NCI-H1930 (cell line): ENCODE measurements at regions not wholly inside any gene's neighbourhood (a gene's known extent, or its start where the extent isn't known, plus 50 kb on each side); places are given as distances from the start of the nearest gene placed in this dataset.

Experiments used
- DNase-seq, 2 experiments: peaks; one replicate each; lab custom pipeline; 2025; lab: John Stamatoyannopoulos, UW

DNA sequence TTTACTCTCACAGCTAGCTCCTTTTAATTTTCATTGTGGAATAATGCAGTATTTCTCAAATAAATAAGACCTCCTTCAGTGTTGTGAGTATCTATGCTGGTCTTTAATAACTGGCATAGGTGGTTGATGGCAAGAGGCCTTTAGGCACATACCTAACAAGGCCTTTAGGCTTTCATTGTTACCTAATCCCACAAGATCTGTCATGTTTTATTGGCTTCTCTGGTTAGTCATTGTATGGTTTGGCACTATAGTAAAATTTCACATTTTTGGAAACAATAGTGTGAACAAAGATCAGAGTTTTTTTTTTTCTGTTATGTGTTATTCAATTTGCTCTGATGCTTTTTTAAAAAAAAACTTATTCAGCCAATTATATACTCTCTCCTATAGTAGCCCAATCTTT is 89.8 kb upstream of the NEUROD1 start:
- no peak for DNase-seq

DNA sequence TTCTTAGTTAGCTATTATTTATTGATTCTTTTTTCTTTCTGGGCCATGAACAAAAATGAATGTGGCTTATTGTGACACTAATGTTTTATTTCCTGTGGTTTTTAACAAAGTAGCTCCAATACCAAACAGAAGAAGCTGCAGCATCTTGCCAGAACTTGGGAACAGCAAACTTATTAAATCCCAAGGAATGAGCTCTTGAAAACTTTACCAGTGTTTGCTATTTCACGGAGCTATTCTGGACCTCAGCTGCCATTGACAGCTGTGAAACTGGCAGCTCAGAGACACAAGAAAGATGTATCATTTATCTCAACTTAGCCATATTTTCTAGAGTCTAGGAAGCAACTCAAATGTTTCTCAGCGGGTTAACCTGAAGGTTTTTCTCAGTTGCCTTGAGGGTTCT is 91.0 kb upstream of the NEUROD1 start:
- no peak for DNase-seq

DNA sequence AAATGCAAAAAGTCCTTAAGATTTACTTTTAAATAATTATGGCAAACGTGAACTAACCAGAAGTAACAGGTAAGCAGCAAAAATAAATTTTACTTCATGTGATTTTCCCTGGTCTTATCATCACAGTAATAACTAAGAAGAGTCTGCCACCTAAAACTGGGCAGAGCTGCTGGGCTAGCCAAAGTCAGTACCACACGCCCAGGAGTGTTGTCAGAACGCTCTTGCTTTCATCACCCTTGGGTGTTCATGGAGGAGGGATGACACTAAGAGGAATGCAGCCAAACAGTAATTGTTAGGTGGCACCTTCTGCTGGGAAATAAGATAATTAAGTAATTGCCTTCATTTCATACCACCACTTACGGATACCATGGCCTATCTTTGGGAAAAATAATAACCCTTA is 92.0 kb upstream of the NEUROD1 start:
- no peak for DNase-seq

DNA sequence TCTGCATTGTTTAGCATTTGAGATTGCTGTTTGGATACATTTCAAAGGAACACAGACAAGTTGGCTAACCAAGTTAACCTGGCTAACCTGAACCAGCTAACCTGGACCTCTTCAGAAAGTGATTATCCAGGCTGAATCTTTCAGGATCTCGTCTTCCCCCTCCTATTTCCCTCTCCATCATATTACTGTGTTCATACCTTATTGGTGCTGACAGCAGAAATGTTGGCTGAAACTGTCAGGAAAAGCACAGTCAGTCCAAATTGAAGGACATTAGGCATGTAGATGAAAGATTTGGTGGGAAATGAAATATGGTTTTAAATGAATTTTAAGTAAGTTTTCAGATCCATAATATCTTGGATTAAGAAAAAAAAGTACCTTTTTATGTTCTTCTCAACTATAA is 92.5 kb upstream of the NEUROD1 start:
- DNase-seq: no peak

DNA sequence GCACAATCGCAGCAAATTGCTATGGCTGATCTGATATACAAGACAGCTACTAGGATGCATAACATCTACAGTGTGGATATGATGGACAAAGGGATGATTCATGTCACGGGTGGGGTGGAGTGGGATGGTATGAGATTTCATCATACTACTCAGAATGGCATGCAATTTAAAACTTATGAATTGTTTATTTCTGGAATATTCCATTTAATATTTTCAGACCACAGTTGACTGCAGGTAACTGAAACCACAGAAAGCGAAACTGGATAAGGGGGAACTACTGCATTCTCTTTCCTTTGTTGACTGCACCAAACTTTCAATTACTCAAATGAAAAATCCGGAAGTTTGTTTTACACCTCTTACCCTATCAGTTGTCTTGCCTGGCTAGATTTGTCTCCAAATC is 94.4 kb upstream of the NEUROD1 start:
- no peak for DNase-seq

DNA sequence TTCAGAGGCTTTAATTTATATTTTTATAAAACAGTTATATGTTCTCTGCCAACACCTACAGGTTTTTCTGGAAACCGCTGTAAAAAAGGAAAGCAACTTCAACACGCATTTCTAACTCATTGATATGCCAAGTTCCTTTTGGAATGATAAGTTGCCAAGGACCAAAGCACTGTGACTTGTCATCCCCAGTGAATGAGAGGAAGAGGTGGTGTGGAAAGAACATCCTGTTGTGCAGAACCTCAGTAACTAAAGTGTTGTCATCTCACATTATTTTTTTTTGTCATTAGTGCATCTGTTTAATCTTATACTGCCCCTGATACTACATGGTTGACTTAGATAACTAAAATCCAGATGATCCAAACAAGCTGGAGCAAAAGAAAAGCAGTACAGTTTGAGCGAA is 96.0 kb upstream of the NEUROD1 start:
- DNase-seq: no peak

DNA sequence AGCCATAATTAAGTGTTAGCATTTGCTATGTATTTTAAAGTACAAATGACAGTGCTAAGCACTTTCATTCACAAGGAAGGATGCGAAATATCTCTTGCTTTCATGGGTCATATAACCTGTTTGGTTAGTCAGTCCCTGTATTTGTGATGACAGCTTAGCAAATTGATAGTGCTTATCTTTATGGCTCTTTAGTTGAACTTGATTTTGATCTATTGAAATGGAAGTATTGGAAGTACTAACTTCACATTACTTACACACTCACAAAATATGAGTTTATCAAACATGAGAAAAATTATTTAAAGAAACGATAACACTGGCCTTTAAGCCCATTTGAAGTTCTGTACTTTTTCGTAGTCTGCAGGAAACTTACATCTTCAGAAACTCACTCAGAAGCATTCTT is 97.4 kb upstream of the NEUROD1 start:
- no peak for DNase-seq

DNA sequence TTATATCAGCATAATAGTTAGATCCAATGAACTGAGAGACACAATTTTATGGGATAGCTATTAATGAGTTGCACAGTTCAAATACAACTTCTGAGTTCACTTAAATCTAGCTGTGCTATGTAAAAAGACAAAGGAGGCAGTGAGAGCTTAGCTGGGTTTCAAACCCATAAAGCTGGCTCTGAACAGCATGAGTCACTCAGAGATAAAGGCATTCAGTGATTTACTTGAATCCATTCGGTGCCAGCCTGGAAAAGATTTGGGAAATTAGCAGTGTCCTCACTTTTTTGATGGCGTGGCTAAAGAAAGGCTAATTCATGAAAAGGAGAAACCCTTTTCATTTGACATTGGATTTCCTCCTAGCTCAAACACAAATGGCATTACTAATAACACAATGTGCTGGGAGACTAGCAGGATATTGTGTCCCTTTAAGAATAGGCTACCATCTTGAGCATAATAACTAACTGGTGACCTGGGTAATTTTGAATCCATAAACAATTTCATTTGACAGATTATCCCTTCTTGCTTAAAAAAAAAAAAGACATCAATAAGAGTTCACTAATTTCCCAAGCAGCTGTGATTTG is 98.4 kb upstream of the NEUROD1 start:
- no peak for DNase-seq

DNA sequence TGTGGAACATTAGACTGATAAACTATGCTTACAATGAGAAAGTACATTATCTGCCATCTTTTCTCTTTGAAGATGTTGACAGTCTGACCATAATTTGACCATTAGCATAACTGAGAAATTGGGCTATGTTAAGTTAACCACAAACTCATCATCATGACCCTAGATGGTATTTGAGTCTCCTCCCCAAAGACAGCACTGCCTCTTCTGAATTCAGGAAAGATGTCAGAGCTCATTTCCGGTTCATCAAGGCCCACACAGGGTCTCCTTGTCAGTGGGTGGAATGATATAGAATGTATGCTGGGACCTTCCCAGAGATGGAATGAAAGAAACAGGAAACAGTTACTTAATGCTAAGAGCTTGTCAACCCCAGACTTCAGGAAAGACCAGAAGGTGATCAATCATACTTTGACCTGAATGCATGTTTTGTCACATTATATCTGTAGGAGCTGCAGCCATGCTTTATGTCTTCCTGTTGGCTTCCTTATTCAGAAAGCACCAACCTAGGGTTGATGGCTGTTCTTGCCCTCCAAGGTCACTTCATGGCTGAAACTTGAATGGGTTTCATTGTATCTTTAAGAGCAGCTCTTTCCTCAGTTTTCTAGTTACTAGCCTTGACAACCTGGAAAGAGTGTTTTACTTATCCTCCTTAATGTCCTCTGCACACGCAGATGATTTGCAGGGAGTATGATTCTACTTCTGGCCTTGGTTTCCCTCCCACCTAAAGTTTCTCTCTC is 99.1 kb upstream of the NEUROD1 start:
- no peak for DNase-seq

DNA sequence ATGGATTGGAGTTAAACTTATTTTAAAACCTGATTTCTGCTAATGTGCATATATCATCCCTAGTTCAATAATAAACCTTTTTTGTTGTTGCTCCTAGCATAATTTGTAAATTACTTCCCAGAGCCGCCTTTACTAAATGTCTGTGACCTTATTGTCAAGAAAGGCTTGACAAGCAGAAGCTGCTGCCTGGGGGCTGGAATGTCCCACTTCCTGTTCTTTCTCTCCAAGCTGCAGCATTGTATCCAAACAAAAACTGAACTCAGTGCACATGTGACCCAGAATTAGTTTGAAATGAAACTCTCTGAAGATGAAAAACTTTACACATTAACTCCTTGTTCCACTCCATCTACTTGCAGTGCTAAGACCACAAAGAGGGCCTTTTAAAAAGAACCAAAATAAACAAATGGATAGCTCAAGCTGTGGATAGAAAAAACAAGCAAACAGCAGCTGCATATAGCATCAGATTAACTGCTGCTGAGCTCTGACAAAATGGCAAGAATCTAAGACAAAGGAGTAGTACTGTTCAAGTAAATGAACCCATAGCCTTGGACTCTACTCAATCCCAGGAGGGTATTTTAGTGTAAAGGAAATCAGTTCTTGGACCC is 99.8 kb upstream of the NEUROD1 start:
- DNase-seq: no peak

DNA sequence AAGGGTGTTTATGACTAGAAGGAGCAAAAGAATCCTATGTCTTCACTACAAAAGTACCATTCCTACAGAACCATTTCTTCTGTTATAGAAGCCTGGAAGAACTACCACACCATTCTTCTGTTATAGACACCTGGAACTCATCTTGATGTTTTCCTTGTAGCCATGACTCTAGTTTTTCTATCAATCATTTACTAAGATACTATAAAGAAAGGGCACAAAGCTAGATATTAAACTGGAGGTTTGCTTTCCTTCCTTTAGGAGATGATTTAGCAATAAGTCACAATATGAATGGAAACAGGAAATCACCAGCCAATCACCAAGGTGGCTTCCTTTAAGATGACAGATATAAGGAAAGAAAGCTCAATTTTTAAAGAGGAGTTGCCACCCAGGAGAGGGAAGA is 100.3 kb upstream of the NEUROD1 start:
- no peak for DNase-seq

DNA sequence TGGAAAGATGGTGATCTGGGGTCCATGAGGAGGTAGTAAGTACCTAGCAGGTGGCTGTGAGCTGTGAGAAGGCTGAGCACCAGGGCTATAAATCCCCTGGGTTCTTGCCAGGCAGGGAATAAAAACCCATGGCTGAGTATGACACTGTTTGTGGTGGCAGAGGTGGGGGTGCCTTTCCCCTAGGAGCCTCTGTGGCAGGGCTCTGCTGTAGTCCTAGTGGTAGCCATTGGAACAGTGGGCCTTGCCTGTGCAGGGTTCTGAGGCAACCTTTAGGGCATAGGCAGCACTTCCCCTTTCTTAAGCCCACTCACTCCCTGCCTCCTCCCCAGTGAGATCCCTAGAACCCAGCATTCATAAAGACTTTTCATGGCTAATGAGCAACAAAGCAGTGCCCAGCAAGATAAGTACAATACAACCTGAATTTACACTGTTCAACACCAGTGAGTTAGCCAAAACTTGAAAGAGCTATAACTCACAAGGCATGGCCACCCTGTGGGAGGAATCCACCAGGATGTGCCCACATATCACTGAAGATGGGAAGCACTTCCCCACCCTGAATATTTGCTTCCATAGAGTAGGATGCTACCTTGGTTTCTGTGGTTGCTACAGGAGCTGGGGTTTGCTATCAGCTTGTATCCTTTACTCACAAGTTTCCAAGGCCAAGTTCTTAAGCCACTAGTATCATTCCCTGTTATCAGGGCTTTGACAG is 100.9 kb upstream of the NEUROD1 start:
- DNase-seq: no peak

DNA sequence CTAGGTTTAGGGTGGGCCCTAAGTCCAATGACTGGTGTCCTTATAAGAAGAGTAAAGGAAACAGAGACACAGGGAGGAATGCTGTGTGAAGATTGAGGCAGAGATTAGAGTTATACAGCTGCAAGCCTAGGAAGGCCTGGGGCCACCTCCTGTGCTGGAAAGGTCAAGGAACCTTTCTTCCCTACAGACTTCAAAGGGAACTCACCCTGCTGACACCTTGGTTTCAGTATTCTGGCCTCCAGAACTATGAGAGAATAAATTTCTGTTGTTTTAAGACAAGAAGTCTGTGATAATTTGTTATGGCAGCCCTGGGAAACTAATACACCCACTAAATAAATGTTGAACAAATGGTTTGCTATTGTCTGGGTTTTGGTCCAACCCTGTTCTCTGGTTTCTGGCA is 102.3 kb upstream of the NEUROD1 start:
- DNase-seq: no peak

DNA sequence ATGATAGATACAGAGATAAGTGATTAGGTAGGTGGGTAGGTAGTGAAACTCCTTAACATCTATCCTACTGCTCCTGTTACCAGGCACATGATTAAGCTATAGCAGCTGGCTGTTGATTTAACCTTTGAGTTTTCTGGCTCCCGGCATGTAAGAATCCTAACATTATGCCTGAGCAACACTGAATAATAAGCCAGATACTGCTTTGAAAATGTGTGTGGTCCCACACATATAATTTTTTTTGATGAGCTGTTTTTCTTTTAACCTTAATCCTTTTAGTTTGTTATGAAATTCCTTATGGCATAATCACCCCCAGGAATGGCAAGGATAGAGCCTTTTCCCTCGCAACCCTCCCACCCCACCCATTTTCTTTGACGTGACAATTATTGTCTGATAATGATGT is 104.2 kb upstream of the NEUROD1 start:
- no peak for DNase-seq

DNA sequence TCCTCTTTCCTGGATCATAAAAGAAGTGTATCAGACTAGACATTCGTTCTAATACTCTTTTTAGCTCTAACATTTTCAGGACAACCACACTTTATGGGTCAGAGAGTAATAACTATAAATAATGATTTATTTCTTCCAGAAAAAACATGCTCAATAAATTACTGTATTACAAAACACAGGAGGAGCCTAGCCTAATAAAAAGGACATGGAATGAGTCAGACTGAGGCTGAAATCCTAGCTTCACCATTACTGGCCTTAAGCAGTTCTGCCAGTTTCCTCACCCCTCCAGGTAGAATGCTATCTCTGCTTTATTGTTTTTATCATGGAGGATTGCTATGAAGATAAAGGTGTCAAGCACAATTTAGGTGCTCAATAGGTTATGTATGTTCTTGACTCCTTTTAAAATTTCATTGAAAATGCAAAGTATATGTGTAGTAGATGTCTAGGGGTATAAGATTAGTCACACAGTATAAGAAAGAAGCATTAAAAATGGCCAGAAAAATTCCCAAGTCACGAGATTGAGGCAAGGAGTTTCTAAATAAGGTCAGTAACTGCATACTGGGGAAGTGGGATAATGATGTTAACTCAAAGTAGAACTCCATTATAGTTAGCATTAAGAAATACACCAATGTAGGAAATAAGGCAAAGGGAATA is 105.5 kb upstream of the NEUROD1 start:
- DNase-seq: no peak

DNA sequence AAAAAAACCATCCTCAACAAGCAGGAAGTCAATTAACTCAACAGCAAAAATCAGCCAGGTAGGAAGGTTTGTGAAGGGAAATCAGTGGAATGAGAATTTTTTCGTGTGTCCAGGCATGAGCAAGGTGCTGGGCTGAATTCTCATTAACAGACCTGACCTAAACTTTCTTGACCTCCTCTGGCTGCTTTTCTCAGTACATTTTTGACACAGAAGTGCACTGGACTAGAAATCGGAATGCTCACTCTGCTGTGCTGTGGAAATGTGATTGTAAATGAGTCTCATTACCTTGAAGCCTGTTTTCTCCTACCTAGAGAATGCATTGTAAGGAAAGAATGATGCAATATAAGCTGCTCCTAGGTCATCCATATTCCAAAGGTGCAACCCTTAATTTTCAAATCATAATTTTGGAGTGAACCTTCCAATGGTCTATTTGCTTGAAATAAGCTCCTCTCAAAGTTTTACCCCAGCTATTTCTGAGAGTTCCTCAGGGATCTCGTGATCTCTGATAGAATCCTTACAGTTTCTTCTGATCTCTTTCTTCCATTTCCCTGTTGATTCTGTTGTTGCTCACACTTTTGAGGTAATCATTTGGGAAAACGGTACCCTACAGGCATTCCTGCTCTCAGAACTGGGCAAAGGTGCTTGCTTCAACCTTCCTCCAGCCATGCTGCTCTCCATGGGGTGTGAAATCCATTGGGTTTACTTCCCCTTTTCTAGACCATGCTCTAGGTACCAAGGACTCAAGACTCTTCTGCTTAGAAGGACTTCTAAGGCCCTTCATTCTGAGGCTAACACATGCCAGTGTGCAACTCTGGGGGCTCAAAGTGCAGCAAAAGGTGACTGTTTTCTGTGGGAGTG is 104.9 kb upstream of the ITPRID2 start:
- DNase-seq: no peak

DNA sequence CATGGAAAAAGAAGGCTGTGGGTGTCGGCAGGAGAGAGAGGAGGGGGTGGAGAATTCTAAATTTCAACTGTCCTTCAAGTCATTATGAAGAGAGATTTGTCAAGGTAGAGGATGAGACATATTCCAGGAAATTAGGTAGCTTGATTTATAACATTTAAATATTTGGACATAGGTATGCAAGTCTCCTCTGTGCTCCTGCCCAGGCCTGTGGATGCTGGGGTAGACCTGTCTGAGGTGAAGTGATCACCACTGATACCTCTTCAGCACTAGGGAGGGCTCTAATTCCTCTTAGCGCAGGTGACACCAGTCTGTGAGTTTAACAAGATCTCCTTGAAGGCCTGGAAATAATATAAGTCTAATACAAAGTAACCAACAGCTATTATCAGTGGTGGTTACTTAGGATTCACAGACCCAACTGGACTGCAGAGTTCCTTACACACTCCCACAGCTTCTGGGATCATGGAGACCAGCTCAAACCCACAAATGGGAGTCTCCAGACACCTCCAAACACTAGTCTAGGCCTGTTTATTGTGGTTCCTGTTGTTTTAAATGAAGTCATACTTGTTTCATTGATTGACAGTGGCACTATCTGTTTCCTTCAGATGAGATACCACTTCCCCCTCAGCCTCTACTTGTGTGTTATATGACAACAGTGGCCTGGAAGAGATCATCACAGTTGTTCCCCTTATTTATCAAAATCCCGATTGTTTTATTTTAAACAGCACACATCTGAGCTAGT is 104.1 kb upstream of the ITPRID2 start:
- no peak for DNase-seq

DNA sequence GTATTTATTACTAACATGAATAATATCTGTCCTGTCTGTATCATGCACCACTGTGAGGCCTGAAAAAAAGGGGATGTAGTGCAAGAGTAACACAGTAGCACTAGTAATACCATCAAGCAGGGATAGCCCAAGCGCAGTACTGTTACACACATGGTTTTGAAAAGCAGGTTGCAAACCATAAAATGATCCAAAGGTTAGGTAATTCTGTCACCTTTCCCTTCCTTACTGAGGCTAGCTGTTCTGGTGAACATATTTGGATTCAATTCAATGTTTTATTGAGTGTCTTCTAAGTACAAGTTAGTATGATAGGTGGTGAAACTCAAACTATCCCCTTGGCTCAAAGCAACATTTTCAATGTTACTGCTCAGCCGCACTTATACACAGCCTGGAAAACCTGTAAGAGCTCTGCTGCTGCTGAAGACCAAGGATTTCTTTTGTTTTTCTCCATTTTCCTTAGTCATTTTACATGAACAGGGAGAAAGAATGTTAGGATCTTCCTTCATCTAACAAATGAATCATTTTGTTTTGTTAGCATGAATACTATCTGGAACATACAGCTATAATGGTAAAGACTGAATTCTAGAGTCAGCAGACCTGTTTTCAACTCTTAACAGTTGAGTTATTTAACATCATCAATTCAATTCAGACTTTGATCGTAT is 102.5 kb upstream of the ITPRID2 start:
- DNase-seq: no peak

DNA sequence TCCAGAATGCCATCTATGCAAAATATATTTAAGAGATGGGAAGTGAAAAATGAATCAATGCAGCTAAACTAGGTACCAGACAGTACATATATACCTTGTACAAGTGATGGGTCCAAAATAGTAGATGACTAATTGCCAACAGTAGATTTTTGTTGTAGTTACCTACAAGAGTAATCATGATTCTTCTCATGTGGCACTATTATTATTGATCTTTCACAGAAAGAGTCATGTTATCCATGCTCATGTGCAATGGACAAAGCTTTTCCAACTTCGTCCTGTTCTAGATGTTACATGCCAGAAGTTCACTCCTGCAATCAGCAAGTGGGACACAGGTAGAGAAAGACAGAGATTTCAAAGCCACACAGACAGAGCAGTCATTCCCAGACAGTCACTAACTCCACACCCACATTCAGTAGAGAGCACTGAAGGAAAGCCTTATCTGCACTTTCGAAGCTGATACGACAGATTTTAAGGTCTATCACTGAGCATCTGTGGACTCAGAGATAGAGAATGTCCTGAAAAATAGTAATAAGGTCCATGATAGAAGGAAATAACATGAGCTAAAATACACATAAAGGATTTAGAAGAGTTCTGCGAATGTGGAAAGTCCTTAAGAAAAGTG is 101.6 kb upstream of the ITPRID2 start:
- DNase-seq: no peak
